Coronary artery (tissue), 2 donors: ENCODE measurements at regions not wholly inside any gene's neighbourhood (a gene's known extent, or its start where the extent isn't known, plus 50 kb on each side); places are given as distances from the start of the nearest gene placed in this dataset.

ENCODE experiments used
- DNase-seq: peaks from one replicate; pipeline ENCODE4 v3.0.0-alpha.2; 2017; ENCODE audit warnings: low spot score
- H3K27ac ChIP-seq, 2 donors: fragments of 200-600 bp; sonication (generic); one replicate each; pipeline ENCODE4 v1.5.1; 2016 to 2019
- H3K4me3 ChIP-seq: fragments of 200-600 bp; sonication (generic); 2 replicates; pipeline ENCODE4 v1.5.1; 2016; ENCODE audit warnings: mild to moderate bottlenecking, moderate library complexity
- CTCF ChIP-seq: fragments of 200-600 bp; sonication (generic); IDR thresholded peaks from one replicate; pipeline ENCODE4 v1.5.1; 2019; ENCODE audit warnings: antibody characterized with exemption

- no peak overlapping the region for H3K4me3 ChIP-seq
- H3K27ac ChIP-seq = no peak overlapping the region
- TF ChIP-seq CTCF = no peak
- DNase-seq = no peak
Observed at GRCh38 chr3:148615382-148615781, 82.3 kb upstream of the AGTR1 start.

- no peak for TF ChIP-seq CTCF
- no peak for DNase-seq
- H3K4me3 ChIP-seq = no peak overlapping the region
- H3K27ac ChIP-seq = no peak overlapping the region
Observed at GRCh38 chr3:148625095-148625736, 72.5 kb upstream of the AGTR1 start.

GRCh38 chr3:148625991-148626390 lies 71.7 kb upstream of the AGTR1 start:
- Histone ChIP-seq H3K4me3 (no peak overlapping the region), H3K27ac (no peak overlapping the region)
- no peak for TF ChIP-seq CTCF
- DNase-seq = no peak

GRCh38 chr3:148629006-148629405 lies 68.7 kb upstream of the AGTR1 start:
- Histone ChIP-seq H3K27ac (no peak overlapping the region), H3K4me3 (no peak overlapping the region)
- no peak for TF ChIP-seq CTCF
- DNase-seq = no peak

GRCh38 chr3:148631124-148631903 lies 66.4 kb upstream of the AGTR1 start:
- no peak for DNase-seq
- no peak for TF ChIP-seq CTCF
- Histone ChIP-seq H3K27ac (no peak overlapping the region), H3K4me3 (no peak overlapping the region)

GRCh38 chr3:148641722-148642121 lies 56.0 kb upstream of the AGTR1 start:
- H3K27ac ChIP-seq = peak overlapping the region in 1 of 2 donors; percentile 20
- no peak overlapping the region for H3K4me3 ChIP-seq
- no peak for TF ChIP-seq CTCF
- no peak for DNase-seq

- TF ChIP-seq CTCF = no peak
- Histone ChIP-seq H3K4me3 (no peak overlapping the region), H3K27ac (peak overlapping the region in 1 of 2 donors; percentile 75)
- DNase-seq = no peak
Observed at GRCh38 chr3:148642214-148642613, 55.5 kb upstream of the AGTR1 start.
